A172 (cell line): ENCODE measurements at regions not wholly inside any gene's neighbourhood (a gene's known extent, or its start where the extent isn't known, plus 50 kb on each side); places are given as distances from the start of the nearest gene placed in this dataset.
"Not testable (repeated sequence)": the region's sequence is repeated elsewhere in the genome, so short reads cannot be mapped to it uniquely, and the experiment has no call there.

Experiments
- DNase-seq: peaks from one replicate; pipeline ENCODE4 v3.0.0-alpha.2; 2015; ENCODE audit warnings: low spot score

DNA sequence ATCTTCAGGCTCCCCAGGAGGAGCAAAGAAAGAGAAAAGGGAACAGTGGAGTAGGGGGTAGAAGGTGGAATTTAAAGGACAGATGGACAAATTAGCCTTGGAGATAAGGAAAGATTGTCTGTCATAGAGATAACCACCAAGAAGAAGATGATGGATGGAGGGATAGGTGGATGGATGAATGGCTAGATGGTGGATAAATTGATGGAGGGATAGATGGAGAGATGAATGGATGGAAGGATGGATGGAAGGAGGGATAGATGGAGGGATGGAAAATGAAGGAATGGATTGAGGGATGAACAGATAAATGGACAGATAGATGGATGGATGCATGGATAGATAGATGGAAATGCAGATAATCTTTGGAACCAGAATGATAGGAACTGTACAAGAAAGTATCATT is 102.8 kb downstream of the TNFAIP3 start:
- no peak for DNase-seq

DNA sequence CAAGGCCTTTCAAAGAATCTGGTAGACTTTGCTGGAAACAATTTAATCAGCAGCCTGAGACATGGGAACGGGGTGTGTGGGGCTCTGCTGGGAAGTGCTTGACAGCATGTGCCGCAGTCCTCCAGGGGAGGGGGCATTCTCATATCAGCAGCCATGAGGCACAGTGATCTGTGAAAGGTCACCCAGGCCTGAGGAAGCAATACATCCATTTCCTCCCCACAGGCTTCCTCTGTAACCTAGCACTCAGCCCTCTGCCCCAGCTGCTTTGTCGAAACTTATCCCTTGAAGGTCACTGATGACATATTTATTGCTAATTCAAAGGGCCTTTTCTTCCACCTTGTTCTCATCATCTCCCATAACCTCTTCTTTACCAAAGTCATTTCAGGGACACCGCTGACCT is 103.3 kb downstream of the TNFAIP3 start:
- no peak for DNase-seq

DNA sequence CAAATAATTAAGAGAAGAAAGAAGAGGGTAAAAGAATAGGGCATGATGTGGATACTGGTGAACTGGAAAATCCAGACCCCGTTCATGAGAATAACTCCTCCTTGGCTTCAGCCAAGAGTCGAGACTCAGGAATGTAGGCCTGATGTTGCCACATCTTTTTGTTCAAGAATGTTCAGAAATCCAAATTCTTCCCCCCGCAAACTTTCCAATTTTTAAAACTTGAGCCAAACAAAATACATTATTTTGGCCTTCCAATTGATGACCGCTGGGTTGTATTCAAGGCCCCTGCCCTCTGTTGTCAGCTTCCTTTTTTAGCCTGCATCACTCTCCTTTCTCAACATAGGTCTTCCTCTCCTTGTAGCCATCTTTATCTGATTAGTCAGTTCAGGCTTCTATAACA is 106.1 kb downstream of the TNFAIP3 start:
- DNase-seq = no peak

DNA sequence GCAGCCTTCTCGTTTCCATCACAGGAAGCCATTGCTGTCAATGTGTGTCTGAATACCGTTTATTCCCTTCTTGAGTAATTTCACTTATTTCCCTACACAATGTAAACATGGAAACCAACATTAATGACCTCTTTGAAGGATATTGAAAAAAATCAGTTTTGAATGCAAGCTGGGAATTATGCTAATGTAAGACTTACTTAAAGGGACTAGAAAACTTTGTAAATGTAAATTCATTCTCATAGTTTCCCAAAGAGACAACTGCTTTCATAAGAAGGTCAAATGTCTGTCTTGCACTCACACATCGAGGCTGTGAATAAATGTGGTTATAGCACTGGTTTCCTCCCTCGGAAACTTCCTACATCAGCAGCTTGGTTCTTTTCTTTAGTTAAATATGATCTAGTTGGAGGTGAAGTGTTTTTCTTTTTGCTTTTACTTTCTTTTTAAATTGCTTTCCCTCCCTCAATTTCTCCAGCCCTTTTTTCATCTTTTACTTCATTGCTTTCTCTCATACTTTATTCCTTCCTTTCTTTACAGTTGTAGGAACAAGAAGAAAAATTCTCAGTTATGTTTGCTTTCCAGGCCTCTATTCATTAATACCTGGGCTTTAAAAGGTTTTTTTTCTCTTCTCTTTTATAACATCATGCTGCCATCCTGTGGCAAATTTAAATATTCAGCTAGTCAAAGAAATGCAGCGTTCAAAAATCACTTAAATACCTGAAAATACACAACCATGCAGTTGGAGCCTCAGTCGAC is 108.3 kb downstream of the TNFAIP3 start:
- DNase-seq = no peak

DNA sequence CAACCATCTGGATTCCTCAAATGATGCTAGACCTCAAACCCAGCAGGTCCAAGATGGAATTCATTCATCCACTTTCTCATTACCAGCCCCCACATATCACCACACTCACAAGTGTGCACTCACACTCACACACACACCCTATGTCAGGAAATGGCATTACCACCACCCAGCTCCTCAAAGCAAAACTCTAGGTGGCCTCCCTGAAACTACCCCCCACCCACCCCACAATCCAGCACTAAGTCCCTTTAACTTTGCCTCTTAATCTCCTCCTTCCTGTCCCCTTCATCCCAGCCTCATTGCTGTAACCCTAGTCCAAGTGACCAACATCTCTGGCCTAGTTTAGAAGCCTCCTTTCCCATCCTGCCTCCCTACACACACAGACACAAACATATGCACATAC is 109.4 kb downstream of the TNFAIP3 start:
- no peak for DNase-seq

DNA sequence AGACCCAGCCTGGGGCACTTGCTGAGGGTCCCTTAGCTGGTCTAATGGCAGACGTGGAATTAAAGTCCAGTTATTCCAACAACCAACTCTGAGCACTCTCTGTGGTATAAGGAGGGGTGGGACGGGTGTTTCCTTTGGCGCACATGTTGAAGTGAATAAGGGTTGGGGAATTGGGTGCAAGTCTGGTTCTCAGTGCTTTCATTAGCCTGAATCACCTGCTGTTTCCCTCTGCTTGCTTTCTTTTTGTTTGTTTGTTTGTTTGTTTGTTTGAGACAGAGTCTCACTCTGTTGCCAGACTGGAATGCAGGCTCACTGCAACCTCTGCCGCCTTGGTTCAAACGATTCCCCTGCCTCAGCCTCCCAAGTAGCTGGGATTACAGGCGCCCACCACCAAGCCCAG is 110.1 kb downstream of the TNFAIP3 start:
- no peak for DNase-seq

DNA sequence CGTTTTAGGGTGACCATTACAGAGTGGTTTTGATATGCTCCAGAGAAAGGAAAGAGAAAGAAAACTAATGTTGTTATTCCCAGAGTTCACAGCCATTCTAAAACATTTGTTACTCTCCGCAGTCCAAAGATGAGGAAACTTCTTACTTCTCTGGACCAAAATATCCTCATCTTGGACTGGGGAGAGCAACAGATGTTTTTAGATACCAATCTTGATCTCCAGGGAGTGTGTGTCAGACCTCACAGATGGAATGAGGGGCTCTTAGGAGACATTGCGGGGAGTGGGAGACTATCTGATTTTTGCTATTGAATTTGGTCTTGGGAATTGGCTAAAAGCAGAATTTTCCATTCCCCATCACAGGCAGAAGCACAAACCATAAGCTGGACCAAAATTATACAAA is 110.8 kb downstream of the TNFAIP3 start:
- no peak for DNase-seq

DNA sequence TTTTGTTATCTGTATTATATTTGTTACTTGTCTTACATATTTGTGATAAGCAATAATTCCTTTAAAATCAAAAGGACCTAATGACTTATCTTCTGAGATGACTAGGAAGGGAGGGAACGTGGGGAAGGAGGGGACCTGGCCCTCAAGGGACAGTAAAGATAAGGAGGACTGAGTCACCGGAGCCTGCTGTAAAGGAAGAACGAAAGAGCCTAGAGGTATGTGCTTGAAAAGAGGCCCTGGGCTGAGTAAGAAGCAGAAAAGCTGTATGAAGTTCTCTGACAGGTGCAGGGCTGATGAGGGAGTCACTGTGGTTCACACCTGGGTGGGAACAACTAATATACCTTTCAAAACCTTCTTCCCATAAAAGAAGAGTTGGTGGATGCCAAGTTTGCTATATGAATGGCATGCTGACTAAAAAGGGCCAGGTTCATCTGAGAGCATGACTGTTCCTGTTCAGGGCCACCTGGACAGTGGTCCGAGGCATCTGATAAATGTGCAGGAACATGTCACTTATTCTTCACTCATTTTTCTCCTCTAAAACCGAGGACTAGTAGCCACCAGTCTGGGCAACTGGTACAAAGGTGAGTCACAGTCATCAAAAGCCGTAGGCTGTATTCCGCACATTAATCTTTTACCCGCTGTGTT is 111.3 kb downstream of the TNFAIP3 start:
- DNase-seq = peak; percentile 71

DNA sequence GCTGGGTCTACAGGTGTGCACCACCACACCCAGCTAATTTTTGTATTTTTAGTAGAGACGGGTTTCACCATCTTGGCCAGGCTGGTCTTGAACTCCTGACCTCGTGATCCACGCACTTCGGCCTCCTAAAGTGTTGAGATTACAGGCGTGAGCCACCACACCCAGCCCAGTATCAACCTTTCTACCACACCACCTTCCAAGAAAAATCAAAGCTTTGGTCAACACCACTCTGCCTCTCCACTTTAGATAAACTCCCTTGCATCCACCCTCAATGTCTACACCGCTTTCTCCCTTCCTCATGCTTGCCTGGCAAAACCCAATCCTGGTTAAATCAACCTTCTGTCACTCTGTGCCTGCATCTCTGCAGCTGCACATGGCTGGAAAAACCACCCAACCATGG is 112.2 kb downstream of the TNFAIP3 start:
- not testable (repeated sequence) for DNase-seq

DNA sequence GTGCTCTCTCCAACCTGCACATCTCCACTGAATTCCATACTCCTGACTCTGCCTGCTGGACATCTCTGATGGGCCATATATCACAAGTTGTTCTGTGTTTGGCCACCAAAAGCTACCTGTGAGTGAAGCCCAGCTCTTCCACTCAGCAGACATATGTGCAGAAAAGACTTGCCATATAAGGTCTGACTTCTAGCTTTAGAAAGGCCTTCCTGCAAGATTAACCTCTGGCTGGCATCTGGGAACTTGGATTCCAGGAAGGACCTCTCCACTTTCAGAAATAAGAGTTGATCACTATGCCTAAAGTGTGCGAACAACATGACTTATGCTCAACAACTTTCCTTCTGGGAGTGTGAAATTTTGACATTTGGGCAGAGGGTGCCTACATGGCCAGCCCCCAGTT is 113.7 kb downstream of the TNFAIP3 start:
- no peak for DNase-seq

DNA sequence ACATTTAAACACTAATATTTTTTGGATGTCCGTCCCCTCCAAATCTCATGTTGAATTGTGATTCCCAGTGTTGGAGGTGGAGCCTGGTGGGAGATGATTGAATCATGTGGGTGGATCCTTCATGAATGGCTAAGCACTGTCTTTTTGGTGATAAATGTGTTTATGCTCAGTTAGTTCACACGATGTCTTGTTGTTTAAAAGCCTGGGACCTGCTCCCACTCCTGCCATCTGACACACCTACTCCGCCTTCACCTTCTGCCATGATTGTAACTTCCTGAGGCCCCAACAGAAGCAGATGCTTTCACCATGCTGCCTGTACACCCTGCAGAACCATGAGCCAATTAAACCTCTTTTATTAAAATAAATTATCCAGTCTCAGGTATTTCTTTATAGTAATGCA is 114.7 kb downstream of the TNFAIP3 start:
- DNase-seq = no peak

DNA sequence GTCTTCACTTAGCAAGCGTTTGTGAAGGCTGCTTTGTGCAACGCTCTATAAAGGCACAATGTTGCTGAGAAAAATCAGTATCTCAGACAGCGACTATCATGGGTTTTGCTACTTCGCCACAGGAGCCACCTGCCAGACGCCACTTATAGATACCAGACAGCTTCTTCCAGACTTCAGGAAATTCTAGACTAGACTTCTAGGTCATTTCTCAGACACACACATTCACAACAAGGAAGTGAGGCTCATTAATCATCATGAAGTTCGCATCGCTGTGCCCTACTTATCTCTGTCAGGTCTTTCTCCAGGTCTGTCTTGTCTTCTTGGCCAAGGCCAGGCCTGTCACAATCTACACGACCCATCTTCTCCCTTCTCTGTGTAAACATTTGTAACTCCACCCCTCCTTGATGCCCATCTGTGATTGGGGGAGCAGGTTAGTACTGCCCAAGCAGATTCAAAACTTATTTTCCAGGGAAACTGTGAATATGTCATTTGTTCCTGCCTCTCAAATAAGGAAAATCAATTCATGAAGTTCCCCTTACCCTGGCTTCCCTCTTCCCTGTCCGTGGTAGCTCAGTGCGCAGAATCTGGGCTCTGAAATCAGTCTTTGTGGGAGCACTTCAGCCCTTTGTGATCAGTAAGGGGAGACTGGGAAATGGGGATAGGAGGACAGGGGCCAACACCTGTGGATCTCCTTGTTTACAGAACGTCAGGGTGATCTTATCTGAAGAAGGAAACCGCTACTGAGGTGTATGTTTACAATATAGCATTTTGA is 115.5 kb downstream of the TNFAIP3 start:
- DNase-seq = no peak

DNA sequence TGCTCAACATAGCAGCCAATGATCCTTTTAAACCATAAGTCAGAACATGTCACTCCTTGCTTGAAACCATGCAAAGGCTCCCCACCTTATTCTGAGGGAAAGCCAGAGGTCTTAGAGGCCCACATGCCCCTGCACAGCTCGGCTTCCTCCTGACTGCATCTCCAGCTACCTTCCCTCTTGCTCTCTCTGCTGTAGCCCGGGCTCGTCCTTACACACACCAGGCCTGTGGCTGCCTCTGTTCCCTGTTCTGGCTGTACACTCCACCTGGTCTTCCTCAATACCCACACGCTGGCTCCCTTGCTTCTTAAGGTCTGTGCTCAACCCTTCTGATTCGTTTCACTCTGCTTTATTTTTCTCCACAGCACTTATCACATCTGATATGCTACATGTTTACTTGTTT is 116.2 kb downstream of the TNFAIP3 start:
- no peak for DNase-seq

DNA sequence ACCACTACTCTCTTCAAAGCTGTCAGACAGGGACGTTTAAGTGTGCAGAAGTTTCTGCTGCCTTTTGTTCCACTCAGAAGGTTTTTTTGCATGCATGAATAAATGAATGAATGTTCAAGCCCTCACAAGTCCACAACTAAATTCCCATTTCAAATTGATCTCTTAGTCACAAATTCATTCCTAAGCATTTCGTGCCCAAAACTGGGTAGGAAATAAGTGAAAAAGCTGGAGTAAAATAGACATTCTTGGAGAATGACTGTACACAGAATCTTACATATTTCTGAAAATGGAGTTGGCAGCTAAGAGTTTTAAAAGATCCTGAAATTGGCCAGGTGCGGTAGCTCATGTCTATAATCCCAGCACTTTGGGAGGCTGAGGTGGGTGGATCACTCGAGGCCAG is 117.6 kb downstream of the PERP start:
- no peak for DNase-seq

DNA sequence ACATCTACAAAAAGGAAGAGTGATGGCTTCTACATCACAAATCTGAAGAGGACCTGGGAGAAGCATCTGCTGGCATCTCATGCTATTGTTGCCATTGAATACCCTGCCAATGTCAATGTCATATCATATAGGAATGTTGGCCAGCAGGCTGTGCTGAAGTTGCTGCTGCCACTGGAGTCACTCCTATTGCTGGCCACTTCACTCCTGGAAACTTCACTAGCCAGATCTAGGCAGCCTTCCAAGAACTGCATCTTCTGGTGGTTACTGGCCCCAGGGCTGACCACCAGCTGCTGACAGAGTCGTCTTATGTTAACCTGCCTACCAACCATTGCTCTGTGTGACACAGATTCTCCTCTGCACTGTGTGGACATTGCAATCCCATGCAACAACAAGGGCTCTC is 111.8 kb downstream of the PERP start:
- no peak for DNase-seq

DNA sequence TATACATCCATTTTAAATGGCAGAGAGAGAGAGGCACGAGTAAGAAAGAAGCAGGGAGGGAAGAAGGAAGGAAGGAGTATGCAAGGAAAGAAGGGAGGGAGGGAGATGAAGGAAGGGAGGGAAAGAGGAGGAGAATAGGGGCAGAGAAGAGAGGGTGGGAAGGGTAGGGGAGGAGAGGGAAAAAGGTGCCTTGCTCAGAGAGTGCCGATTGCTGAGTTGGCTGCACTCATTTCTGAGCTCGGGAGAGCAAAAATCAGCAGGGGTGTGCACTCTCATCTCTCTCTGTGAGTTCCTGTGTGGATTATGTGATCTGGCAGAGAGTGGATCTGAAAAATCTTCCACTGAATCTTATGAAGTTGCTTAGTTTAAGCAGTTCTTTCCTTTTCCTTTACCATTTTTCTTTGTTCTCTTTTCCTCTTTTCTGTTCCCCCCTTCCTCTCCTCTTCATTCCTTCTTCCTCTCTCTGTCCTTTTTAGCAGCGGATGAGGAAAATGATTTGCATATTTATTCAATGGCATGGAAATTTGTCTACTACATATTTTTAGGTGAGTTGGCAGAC is 108.7 kb downstream of the PERP start:
- no peak for DNase-seq

DNA sequence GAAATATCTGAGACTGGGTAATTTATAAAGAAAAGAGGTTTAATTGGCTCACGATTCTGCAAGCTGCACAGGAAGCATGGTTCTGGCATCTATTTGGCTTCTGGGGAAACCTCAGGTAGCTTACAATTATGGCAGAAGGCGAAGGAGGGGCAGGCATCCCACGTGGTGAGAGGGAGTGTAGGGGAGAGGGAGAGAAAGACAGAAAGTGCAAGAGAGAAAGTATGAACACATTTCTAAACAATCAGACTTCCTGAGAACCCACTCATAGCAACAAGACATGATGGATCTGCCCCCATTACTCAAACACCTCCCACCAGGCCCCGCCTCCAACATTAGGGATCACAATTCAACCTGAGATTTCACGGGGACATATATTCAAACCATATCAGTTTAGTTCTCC is 107.4 kb downstream of the PERP start:
- DNase-seq = no peak

DNA sequence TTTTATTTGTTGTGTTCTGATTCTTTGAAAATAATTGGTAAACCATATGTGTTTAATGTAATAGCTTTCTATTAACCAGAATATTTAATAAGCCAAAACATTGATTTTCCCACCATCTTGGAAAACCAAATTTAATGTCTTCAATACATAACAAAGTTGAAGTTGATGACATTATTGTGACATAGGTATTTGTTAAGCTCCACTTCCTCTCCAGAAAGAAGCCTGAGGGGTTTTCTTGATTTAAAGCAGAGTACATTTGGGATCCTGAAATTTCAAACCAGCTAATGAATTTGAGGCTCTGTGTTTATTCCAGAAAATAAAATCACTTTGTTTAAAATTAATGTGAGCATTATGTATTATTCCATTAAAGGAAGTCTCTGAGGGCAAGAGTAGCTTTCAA is 106.3 kb downstream of the PERP start:
- no peak for DNase-seq

DNA sequence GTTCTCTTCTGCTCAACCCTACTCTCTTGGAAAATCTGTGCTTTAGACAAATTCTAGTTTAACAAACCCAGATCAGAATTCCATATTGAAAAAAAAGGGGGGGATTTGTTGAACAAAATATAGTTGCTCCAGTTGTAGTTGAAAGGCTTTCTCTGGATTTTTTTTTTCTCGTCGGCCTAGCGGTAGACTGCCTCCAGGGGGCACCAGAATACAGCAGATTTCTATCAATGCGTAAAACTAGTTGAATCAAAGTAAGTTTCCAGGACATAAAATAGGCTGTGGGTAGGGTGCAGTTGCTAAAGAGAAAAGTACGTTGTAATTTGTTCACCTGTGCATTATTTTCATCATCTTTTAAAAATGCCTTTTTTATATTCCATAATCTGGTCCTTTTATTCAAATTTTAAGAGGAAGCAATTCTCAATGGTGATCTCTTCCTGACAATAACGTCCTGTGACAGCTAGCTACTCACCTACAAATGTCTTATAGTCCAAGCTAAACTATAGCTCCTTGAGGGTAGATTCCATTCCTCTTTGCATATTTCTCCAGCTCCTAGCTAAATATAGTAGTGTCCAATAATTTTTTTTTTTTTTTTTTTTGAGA is 105.4 kb downstream of the PERP start:
- peak; percentile 44 for DNase-seq

DNA sequence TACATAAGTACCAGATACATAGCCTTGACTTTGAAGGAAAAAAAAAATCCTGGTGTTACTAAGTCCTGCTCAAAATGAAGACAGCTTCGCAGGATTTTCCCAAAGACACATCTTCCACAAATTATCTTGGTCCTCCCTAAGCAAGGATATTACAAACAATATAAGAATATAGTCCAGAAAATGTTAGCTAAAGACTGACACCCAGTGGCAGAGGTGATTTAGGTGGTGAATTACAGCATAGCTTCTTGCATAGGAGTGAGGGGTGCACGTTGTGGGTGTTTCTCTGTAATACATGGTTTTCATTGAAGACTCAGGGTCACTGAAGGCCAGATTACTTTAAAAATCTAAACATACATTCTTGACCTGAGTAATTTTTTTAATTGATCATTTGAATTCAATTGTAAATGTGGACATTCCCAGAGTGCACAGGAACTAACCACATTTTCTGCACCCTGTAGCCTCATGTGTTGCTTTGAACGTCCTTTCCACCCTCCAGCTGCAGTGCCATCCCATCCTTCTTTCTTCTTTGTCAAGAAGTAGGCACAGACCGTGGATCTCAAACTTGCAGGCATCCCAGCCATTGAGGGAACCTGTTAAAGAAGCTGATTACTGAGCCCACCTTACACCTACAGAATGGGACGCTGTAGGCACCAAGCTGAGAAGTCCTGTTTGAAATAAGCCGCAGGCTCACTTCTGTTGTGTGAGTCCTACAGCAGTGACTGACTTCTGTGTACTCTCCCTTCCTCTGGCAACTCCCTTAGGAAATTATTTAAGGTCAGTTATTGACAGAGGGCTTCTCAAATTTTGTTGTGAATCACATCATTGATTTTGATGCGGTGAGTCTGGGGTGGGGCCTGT is 102.6 kb downstream of the PERP start:
- peak; percentile 25 for DNase-seq

DNA sequence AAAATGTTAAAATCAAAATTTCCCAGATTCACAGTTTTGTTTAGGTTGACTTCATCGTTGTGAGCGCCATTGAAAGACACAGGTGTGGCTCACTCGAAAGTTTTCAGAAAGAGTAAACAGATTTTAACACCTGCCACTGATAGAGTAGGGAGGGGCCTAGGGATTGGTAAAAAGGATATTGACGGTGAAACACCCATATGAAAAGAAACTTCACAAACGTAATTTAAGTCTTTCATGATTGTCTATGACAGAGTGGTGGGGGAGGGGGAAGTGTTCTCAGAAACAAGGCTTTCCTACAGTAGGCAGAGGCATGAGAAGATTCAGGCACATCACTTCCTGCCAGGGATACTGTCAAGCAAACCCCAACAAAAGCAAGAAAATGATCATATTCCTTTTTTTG is 101.4 kb downstream of the PERP start:
- no peak for DNase-seq
